ENCODE measurements at regions not wholly inside any gene's neighbourhood (a gene's known extent, or its start where the extent isn't known, plus 50 kb on each side); places are given as distances from the start of the nearest gene placed in this dataset.

GRCh38 chr5:158600679-158601078 is 499.0 kb downstream of the EBF1 start:
- TF ChIP-seq CTCF (IDR thresholded peaks at IDR 0.05; ENCODE audit: low read length), result no peak
- no peak for TF ChIP-seq EZH2 (IDR thresholded peaks at IDR 0.05; ENCODE audit: borderline replicate concordance, low read length)
